HG02943 (cell line): ENCODE measurements at regions not wholly inside any gene's neighbourhood (a gene's known extent, or its start where the extent isn't known, plus 50 kb on each side); places are given as distances from the start of the nearest gene placed in this dataset.
"Not testable (repeated sequence)": the region's sequence is repeated elsewhere in the genome, so short reads cannot be mapped to it uniquely, and the experiment has no call there.

Experiments used
- ATAC-seq: cut with Tn5 transposase; IDR thresholded peaks from one replicate; pipeline ENCODE4 v1.9.1; 2021; ENCODE audit warnings: mild to moderate bottlenecking, low read depth, moderate library complexity; ENCODE audit not compliant: unreplicated experiment

GRCh38 chrX:150100261-150100660, 162.0 kb upstream of the EOLA2 start:
- ATAC-seq, result no peak

- ATAC-seq, result no peak
Measured at GRCh38 chrX:150118476-150118875, 180.2 kb upstream of the EOLA2 start.

GRCh38 chrX:150119323-150119722, 181.0 kb upstream of the EOLA2 start:
- no peak for ATAC-seq

GRCh38 chrX:150125045-150125444, 186.8 kb upstream of the EOLA2 start:
- ATAC-seq, result not testable (repeated sequence)

- no peak for ATAC-seq
Measured at GRCh38 chrX:150127216-150127615, 188.9 kb upstream of the EOLA2 start.

- ATAC-seq, result no peak
Measured at GRCh38 chrX:150143721-150144440, 205.6 kb upstream of the EOLA2 start.

GRCh38 chrX:150146271-150146896, 208.1 kb upstream of the EOLA2 start:
- no peak for ATAC-seq

GRCh38 chrX:150148749-150149672, 210.7 kb upstream of the EOLA2 start:
- no peak for ATAC-seq

GRCh38 chrX:150150076-150150779, 211.9 kb upstream of the EOLA2 start:
- ATAC-seq, result no peak

GRCh38 chrX:150150780-150151125, 212.4 kb upstream of the MAMLD1 start:
- ATAC-seq, result no peak

- ATAC-seq, result no peak
Measured at GRCh38 chrX:150152036-150152435, 211.1 kb upstream of the MAMLD1 start.

- no peak for ATAC-seq
Measured at GRCh38 chrX:150152546-150152945, 210.6 kb upstream of the MAMLD1 start.

- ATAC-seq, result no peak
Measured at GRCh38 chrX:150155436-150156035, 207.6 kb upstream of the MAMLD1 start.

- ATAC-seq, result no peak
Measured at GRCh38 chrX:150156615-150157014, 206.5 kb upstream of the MAMLD1 start.

GRCh38 chrX:150157291-150157690, 205.8 kb upstream of the MAMLD1 start:
- no peak for ATAC-seq

GRCh38 chrX:150158554-150159332, 204.4 kb upstream of the MAMLD1 start:
- no peak for ATAC-seq

- no peak for ATAC-seq
Measured at GRCh38 chrX:150159537-150159936, 203.6 kb upstream of the MAMLD1 start.

GRCh38 chrX:150160656-150161055, 202.5 kb upstream of the MAMLD1 start:
- no peak for ATAC-seq

- ATAC-seq, result no peak
Measured at GRCh38 chrX:150161193-150161592, 201.9 kb upstream of the MAMLD1 start.

GRCh38 chrX:150162141-150162540, 201.0 kb upstream of the MAMLD1 start:
- no peak for ATAC-seq
